Osteoblast (primary cell): ENCODE measurements at regions not wholly inside any gene's neighbourhood (a gene's known extent, or its start where the extent isn't known, plus 50 kb on each side); places are given as distances from the start of the nearest gene placed in this dataset.
A peak's percentile ranks its signal among the peaks of the same experiment; 100 is the strongest.

Source experiments
- DNase-seq: peaks from one replicate; pipeline ENCODE4 v3.0.0; 2011; ENCODE audit warnings: low spot score, mixed read lengths; ENCODE audit not compliant: insufficient read length; ENCODE audit errors: missing footprints
- H2AFZ ChIP-seq: 2 replicates; pipeline ENCODE4 v1.6.0; 2011; ENCODE audit warnings: mild to moderate bottlenecking, low read length
- H3K27ac ChIP-seq: 2 replicates; pipeline ENCODE4 v1.5.1; 2011; ENCODE audit warnings: mild to moderate bottlenecking, low read depth, low read length, moderate library complexity
- H3K27me3 ChIP-seq: 2 replicates; pipeline ENCODE4 v1.6.0; 2012; ENCODE audit warnings: mild to moderate bottlenecking, control low read depth, inconsistent platforms, low read length, moderate library complexity; ENCODE audit not compliant: insufficient read depth
- H3K36me3 ChIP-seq: 2 replicates; pipeline ENCODE4 v1.5.1; 2011; ENCODE audit warnings: mild to moderate bottlenecking, low read length, control low read depth, moderate library complexity; ENCODE audit not compliant: insufficient read depth
- H3K4me1 ChIP-seq: 2 replicates; pipeline ENCODE4 v1.5.1; 2011; ENCODE audit warnings: mild to moderate bottlenecking, low read length, control low read depth, moderate library complexity; ENCODE audit not compliant: insufficient read depth
- H3K4me2 ChIP-seq: 2 replicates; pipeline ENCODE4 v1.6.0; 2011; ENCODE audit warnings: mild to moderate bottlenecking, low read length; ENCODE audit not compliant: insufficient read depth
- H3K4me3 ChIP-seq: fragments of 200-600 bp; sonication (generic); 3 replicates; pipeline ENCODE4 v1.5.1; 2012; ENCODE audit warnings: mild to moderate bottlenecking, low read length, inconsistent platforms; ENCODE audit not compliant: insufficient read depth
- H3K79me2 ChIP-seq: 2 replicates; pipeline ENCODE4 v1.6.0; 2012; ENCODE audit warnings: mild to moderate bottlenecking, low read length, control low read depth, inconsistent platforms; ENCODE audit not compliant: insufficient read depth
- H3K9me3 ChIP-seq: 2 replicates; pipeline ENCODE4 v1.5.1; 2011; ENCODE audit warnings: low read depth, low read length, control low read depth
- H4K20me1 ChIP-seq: 2 replicates; pipeline ENCODE4 v1.6.0; 2012; ENCODE audit warnings: mild to moderate bottlenecking, low read length, control low read depth; ENCODE audit not compliant: insufficient read depth
- CTCF ChIP-seq: IDR thresholded peaks from 2 replicates; pipeline ENCODE4 v1.5.1; 2011; ENCODE audit warnings: mild to moderate bottlenecking, low read depth, low read length, moderate library complexity; ENCODE audit errors: extremely low read depth

- TF ChIP-seq CTCF, result no peak
Measured at GRCh38 chr4:32393806-32394205, 1673.6 kb downstream of the PCDH7 start.

GRCh38 chr4:32394255-32394654 lies 1674.1 kb downstream of the PCDH7 start:
- DNase-seq, result no peak
- Histone ChIP-seq H2AFZ (no peak overlapping the region), H3K36me3 (no peaks in the 10 kb centered on the region), H3K9me3 (peaks cover 2% of the 10 kb centered on the region), H3K27me3 (no peaks in the 10 kb centered on the region), H3K4me2 (no peak overlapping the region), H3K79me2 (no peaks in the 10 kb centered on the region), H3K4me3 (no peak overlapping the region), H3K27ac (no peak overlapping the region), H3K4me1 (no peaks in the 10 kb centered on the region), H4K20me1 (no peaks in the 10 kb centered on the region)
- no peak for TF ChIP-seq CTCF

More at GRCh38 chr4:32393806-32394205, 1673.6 kb downstream of the PCDH7 start:
- Histone ChIP-seq H2AFZ (no peak overlapping the region), H3K4me1 (no peaks in the 10 kb centered on the region), H3K4me3 (no peak overlapping the region), H4K20me1 (no peaks in the 10 kb centered on the region), H3K4me2 (no peak overlapping the region), H3K36me3 (no peaks in the 10 kb centered on the region), H3K27ac (no peak overlapping the region), H3K27me3 (no peaks in the 10 kb centered on the region), H3K79me2 (no peaks in the 10 kb centered on the region), H3K9me3 (peaks cover 2% of the 10 kb centered on the region)
- DNase-seq, result no peak

GRCh38 chr4:32396507-32397070 lies 1676.4 kb downstream of the PCDH7 start:
- peaks cover 2% of the 10 kb centered on the region for H3K9me3 ChIP-seq
- no peaks in the 10 kb centered on the region for H3K4me1 ChIP-seq
- no peak overlapping the region for H3K4me2 ChIP-seq
- H3K27me3 ChIP-seq, result no peaks in the 10 kb centered on the region
- H3K79me2 ChIP-seq, result no peaks in the 10 kb centered on the region
- no peak for TF ChIP-seq CTCF
- H3K4me3 ChIP-seq, result no peak overlapping the region
- no peaks in the 10 kb centered on the region for H3K36me3 ChIP-seq
- H2AFZ ChIP-seq, result no peak overlapping the region
- no peak overlapping the region for H3K27ac ChIP-seq
- peak; percentile 17 for DNase-seq
- H4K20me1 ChIP-seq, result no peaks in the 10 kb centered on the region

- Histone ChIP-seq H3K9me3 (peaks cover 2% of the 10 kb centered on the region), H3K79me2 (no peaks in the 10 kb centered on the region), H2AFZ (no peak overlapping the region), H3K27ac (no peak overlapping the region), H3K4me1 (no peaks in the 10 kb centered on the region), H3K27me3 (no peaks in the 10 kb centered on the region), H3K4me3 (no peak overlapping the region), H3K4me2 (no peak overlapping the region), H3K36me3 (no peaks in the 10 kb centered on the region), H4K20me1 (no peaks in the 10 kb centered on the region)
- no peak for TF ChIP-seq CTCF
- no peak for DNase-seq
Measured at GRCh38 chr4:32400870-32401269, 1680.7 kb downstream of the PCDH7 start.
